Gastrocnemius medialis (tissue), 4 donors: ENCODE measurements at regions not wholly inside any gene's neighbourhood (a gene's known extent, or its start where the extent isn't known, plus 50 kb on each side); places are given as distances from the start of the nearest gene placed in this dataset.

ENCODE experiments used
- CTCF ChIP-seq, 5 experiments: fragments of 450-650 bp in 3 of 5; fragments of 200-600 bp in 2 of 5; sonication (generic) in 2 of 5; IDR thresholded peaks in 4 of 5; conservative IDR thresholded peaks in 1 of 5; 1 replicate in 4 of 5; 2 replicates in 1 of 5; pipeline ENCODE4 v1.5.1; 2016 to 2019; ENCODE audit warnings: antibody characterized with exemption in 5 of 5, mild to moderate bottlenecking in 3 of 5, moderate library complexity in 3 of 5
- POLR2A ChIP-seq, 2 donors: fragments of 450-650 bp; IDR thresholded peaks; one replicate each; pipeline ENCODE4 v1.6.1; 2017; ENCODE audit warnings: antibody characterized with exemption in 2 of 2, mild to moderate bottlenecking in 2 of 2, moderate library complexity in 2 of 2

DNA sequence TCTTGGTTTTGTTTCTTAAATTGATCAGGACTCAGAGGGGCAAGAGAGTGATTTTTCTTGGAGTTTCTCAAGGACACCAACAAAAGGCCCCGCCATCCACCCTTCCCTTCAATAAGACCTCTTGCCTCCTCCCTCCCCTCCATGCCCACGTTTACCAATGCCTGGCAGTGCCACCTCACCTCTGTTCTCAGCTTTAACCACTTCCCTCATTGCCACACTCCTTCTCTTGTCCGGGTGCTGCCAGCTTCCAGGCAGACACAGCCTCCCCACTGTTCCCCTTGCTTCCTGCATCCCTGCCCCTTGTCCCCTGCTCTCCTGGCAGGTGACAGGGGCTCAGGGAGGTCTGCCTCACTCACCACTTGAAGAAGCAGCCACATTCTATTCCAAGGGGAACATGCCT lies 90.8 kb downstream of the LHX2 start:
- TF ChIP-seq CTCF (IDR thresholded peaks at IDR 0.05 in 4 of 5, conservative IDR thresholded peaks at IDR 0.05 in 1 of 5): no peak
- no peak for TF ChIP-seq POLR2A (IDR thresholded peaks at IDR 0.05)
